ENCODE measurements at regions not wholly inside any gene's neighbourhood (a gene's known extent, or its start where the extent isn't known, plus 50 kb on each side); places are given as distances from the start of the nearest gene placed in this dataset.

- Histone ChIP-seq H2BK15ac (ENCODE audit: low read depth, low read length) (no peak overlapping the region), H3K4me3 (ENCODE audit: insufficient read depth, low read depth, low read length) (no peak overlapping the region), H3K9me1 (ENCODE audit: insufficient read depth, low read length) (no peaks in the 10 kb centered on the region), H3K27me3 (ENCODE audit: control insufficient read depth, insufficient read depth, low read length) (peaks cover 63% of the 10 kb centered on the region), H3K18ac (ENCODE audit: low read depth, low read length) (no peak overlapping the region), H3K56ac (ENCODE audit: extremely low read depth, insufficient read depth, low read length) (no peak overlapping the region), H2AK9ac (replicated peaks; ENCODE audit: low read depth, low read length, poor library complexity) (no peak overlapping the region), H2AFZ (replicated peaks; ENCODE audit: low read length, poor library complexity) (peak overlapping the region; percentile 58), H4K8ac (ENCODE audit: low read depth in 2 of 2, low read length in 2 of 2) (no peak overlapping the region), H3K4ac (ENCODE audit: low read depth, low read length) (peak overlapping the region; percentile 58; the same call in 1 of the 2 replicates), H2BK20ac (ENCODE audit: low read depth, low read length) (no peak overlapping the region), H3K9me3 (ENCODE audit: control insufficient read depth, insufficient read depth, low read length) (peaks cover 4% of the 10 kb centered on the region; the same call in 1 of the 2 replicates), H4K91ac (ENCODE audit: insufficient read depth, low read depth, low read length) (no peak overlapping the region; the same call in 1 of the 2 replicates), H2AK5ac (ENCODE audit: low read depth, low read length) (no peak overlapping the region), H4K20me1 (ENCODE audit: insufficient read depth, low read length) (no peaks in the 10 kb centered on the region), H3K27ac (ENCODE audit: insufficient read depth, low read length) (no peak overlapping the region), H3K79me1 (ENCODE audit: low read depth in 1 of 2, low read length in 2 of 2) (no peaks in the 10 kb centered on the region), H4K5ac (ENCODE audit: low read depth, low read length) (no peak overlapping the region), H3K4me1 (ENCODE audit: control insufficient read depth, insufficient read depth, low read length) (peaks cover 3% of the 10 kb centered on the region; the same call in 1 of the 2 replicates), H2BK5ac (ENCODE audit: low read depth, low read length, poor library complexity, severe bottlenecking) (no peak overlapping the region), H3K14ac (replicated peaks; ENCODE audit: low read depth, low read length) (no peak overlapping the region), H3K36me3 (ENCODE audit: control insufficient read depth, insufficient read depth, low read length) (no peaks in the 10 kb centered on the region), H3K4me2 (ENCODE audit: low read depth, low read length) (no peak overlapping the region), H3K9ac (ENCODE audit: low read depth, low read length) (no peak overlapping the region), H2BK120ac (ENCODE audit: low read depth, low read length) (peak overlapping the region; percentile 14; the same call in 1 of the 2 replicates), H3K23ac (ENCODE audit: low read depth, low read length) (no peak overlapping the region)
- WGBS, 2 experiments (ENCODE audit: extremely low coverage in 2 of 2, insufficient read length in 1 of 2), result 90% methylated on average over 4 of the region's 8 CpGs; no CpG with 5 or more reads in 1 of the 2 experiments
- ATAC-seq (ENCODE audit: low read depth), result peak; percentile 96
- POLR2A ChIA-PET (ENCODE audit: unreplicated experiment), result no interaction called here
- peak; percentile 90 for DNase-seq
- intact Hi-C loops (cut with micrococcal nuclease) (no loop called here), dilution Hi-C loops (cut with HindIII; ENCODE audit: low sequenced_read_pairs, unreplicated experiment) (no loop called here), in situ Hi-C loops (cut with MboI; ENCODE audit: low sequenced_read_pairs) (no loop called here)
- TF ChIP-seq FOS (IDR thresholded peaks at IDR 0.05; ENCODE audit: low read depth, low read length), result peak; percentile 73
- no peak for TF ChIP-seq RAD21 (IDR thresholded peaks at IDR 0.05; ENCODE audit: low read length)
- no peak for TF ChIP-seq BHLHE40 (IDR thresholded peaks at IDR 0.05; ENCODE audit: low read depth, low read length)
- TF ChIP-seq USF2 (IDR thresholded peaks at IDR 0.05; ENCODE audit: low read depth, low read length), result peak; percentile 88
- TF ChIP-seq CHD1 (IDR thresholded peaks at IDR 0.05; ENCODE audit: low read depth, low read length), result no peak
- TF ChIP-seq CEBPB (IDR thresholded peaks at IDR 0.05; ENCODE audit: low read depth, low read length), result peak; percentile 86
- no peak for TF ChIP-seq NFE2L2 (IDR thresholded peaks at IDR 0.05; ENCODE audit: low read depth, low read length)
- CTCF ChIA-PET, result no interaction called here
- no TSS peak for BruUV-seq (replicated peaks)
Measured at GRCh38 chr6:3566812-3567211, 110.0 kb upstream of the SLC22A23 start.
